Psoas muscle (tissue), 7 donors: ENCODE measurements at regions not wholly inside any gene's neighbourhood (a gene's known extent, or its start where the extent isn't known, plus 50 kb on each side); places are given as distances from the start of the nearest gene placed in this dataset.

ENCODE experiments used
- ATAC-seq, 4 donors: fragments of 200-7000 bp; cut with Tn5 transposase; one replicate each; pipeline ENCODE4 v1.9.1; 2020; ENCODE audit warnings: moderate library complexity in 3 of 4, mild to moderate bottlenecking in 2 of 4
- DNase-seq, 2 donors: peaks; one replicate each; pipeline ENCODE4 v3.0.0-alpha.2; 2020
- H3K27ac ChIP-seq: fragments of 200-600 bp; one replicate; pipeline ENCODE4 v1.8.0; 2022
- H3K27me3 ChIP-seq, 3 donors: fragments of 200-600 bp in 1 of 3; one replicate each; pipeline versions ENCODE4 v1.6.1 to v1.8.0; 2013 to 2022; ENCODE audit warnings: low read length in 2 of 3, mild to moderate bottlenecking in 2 of 3, moderate library complexity in 1 of 3; ENCODE audit not compliant: insufficient read depth in 3 of 3
- H3K36me3 ChIP-seq, 2 donors: fragments of 200-600 bp in 1 of 2; one replicate each; pipeline versions ENCODE4 v1.6.1 to v1.8.0; 2013 to 2022; ENCODE audit warnings: low read depth in 1 of 2, mild to moderate bottlenecking in 1 of 2, moderate library complexity in 1 of 2; ENCODE audit not compliant: insufficient read depth in 1 of 2
- H3K4me1 ChIP-seq: fragments of 200-600 bp; one replicate; pipeline ENCODE4 v1.8.0; 2022
- H3K4me3 ChIP-seq: fragments of 200-600 bp; one replicate; pipeline ENCODE4 v1.8.0; 2022; ENCODE audit warnings: mild to moderate bottlenecking
- H3K9me3 ChIP-seq: fragments of 200-600 bp; one replicate; pipeline ENCODE4 v1.8.0; 2022
- CTCF ChIP-seq: fragments of 200-600 bp; IDR thresholded peaks from one replicate; pipeline ENCODE4 v1.8.0; 2022; ENCODE audit warnings: antibody characterized with exemption
- WGBS, 3 donors: extraction: QIAGEN DNeasy Blood & Tissue Kit; methylation state at CpG; one replicate each; pipeline versions ENCODE4 v1.1.6 to v1.1.7; 2013; 5-methylcytosine and 5-hydroxymethylcytosine counted together
- intact Hi-C, 2 donors: fragments of 100-400 bp; cut with DNase I; formaldehyde crosslinking; loops; one replicate each; pipeline versions ENCODE4 v1.11.0 to v1.14.2; 2022
- donor health status: healthy with polysubstance abuse.
- donor health status: DM: no; HTN: no; CAD: no; lungs with moderate emphysema.
- donor health status: Bipolar disorder and iron deficiency.
- donor health status: healthy.
- donor health status: DM: yes; HTN: yes; CAD: no.
- donor health status: DM: no; HTN: no; CAD: no.
- donor health status: DM: yes; HTN: yes; CAD: no.

DNA sequence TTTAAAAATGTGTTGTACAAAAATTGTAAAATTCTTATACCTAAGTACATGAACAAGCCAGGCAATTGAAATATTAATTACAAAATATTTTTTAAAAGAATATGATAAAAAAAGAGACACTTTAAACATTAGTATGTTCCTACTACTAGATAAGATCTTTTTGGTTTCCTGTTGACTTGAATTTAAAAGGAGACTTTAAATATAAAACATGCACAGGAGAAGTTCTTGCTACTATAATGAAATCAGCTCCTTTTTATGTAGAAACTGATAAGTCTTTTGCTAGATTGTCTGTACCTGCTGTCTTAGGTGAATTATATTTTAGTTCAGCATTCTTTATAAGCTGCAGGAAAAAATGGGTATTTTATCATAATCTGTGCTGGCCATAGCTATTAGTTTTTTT, 140.2 kb downstream of the TNFSF13B start:
- Histone ChIP-seq H3K4me1 (no peaks in the 10 kb centered on the region), H3K27ac (no peak overlapping the region), H3K27me3 (no peaks in the 10 kb centered on the region), H3K4me3 (no peak overlapping the region), H3K36me3 (no peaks in the 10 kb centered on the region), H3K9me3 (no peaks in the 10 kb centered on the region)
- intact Hi-C loops: no loop called here
- ATAC-seq: no peak
- TF ChIP-seq CTCF: no peak
- no peak for DNase-seq

- DNase-seq (no peak), ATAC-seq (no peak)
- no peak overlapping the region for H3K4me3 ChIP-seq
- 70 to 85% (median 74%) methylated on average over 6 of the region's 6 CpGs for WGBS, 3 donors
- H3K27ac ChIP-seq: no peak overlapping the region
- H3K27me3 ChIP-seq: no peaks in the 10 kb centered on the region
- H3K9me3 ChIP-seq: no peaks in the 10 kb centered on the region
- intact Hi-C loops: no loop called here
- no peaks in the 10 kb centered on the region for H3K4me1 ChIP-seq
- H3K36me3 ChIP-seq: no peaks in the 10 kb centered on the region
- no peak for TF ChIP-seq CTCF
Measured at GRCh38 chr13:108419768-108420167, 150.2 kb downstream of the TNFSF13B start.

DNA sequence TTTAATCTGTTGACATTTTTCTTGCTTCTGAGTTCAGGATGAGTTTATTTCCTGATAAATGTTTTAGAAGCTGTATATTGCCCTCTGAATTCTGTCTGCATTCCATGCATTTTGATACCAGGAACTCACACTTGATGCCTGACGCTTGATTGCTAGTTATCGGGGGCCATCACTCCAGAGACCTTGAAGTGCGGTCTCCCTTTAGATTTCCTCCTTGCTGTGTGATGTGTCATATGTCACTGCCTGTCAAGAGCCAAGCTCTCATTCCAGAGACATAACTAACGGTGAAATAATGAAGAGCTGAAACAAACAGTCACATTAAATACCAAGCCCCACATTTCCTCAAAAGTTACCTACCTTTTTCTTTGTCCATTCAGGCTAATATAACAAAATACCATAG, 155.5 kb downstream of the TNFSF13B start:
- no peak for ATAC-seq
- Histone ChIP-seq H3K27me3 (no peaks in the 10 kb centered on the region), H3K4me3 (no peak overlapping the region), H3K9me3 (no peaks in the 10 kb centered on the region), H3K4me1 (no peaks in the 10 kb centered on the region), H3K36me3 (no peaks in the 10 kb centered on the region), H3K27ac (no peak overlapping the region)
- intact Hi-C loops: no loop called here
- no peak for TF ChIP-seq CTCF
- WGBS, 3 donors: 21 to 34% (median 26%) methylated on average over 4 of the region's 4 CpGs
- no peak for DNase-seq

- intact Hi-C loops: no loop called here
- Histone ChIP-seq H3K9me3 (no peaks in the 10 kb centered on the region), H3K4me1 (no peaks in the 10 kb centered on the region), H3K36me3 (no peaks in the 10 kb centered on the region), H3K4me3 (no peak overlapping the region), H3K27ac (no peak overlapping the region), H3K27me3 (no peaks in the 10 kb centered on the region)
- no peak for DNase-seq
- no peak for TF ChIP-seq CTCF
- no peak for ATAC-seq
- 88 to 95% (median 91%) methylated on average over 1 of the region's 1 CpG for WGBS, 3 donors
Measured at GRCh38 chr13:108426893-108427292, 157.4 kb downstream of the TNFSF13B start.

DNA sequence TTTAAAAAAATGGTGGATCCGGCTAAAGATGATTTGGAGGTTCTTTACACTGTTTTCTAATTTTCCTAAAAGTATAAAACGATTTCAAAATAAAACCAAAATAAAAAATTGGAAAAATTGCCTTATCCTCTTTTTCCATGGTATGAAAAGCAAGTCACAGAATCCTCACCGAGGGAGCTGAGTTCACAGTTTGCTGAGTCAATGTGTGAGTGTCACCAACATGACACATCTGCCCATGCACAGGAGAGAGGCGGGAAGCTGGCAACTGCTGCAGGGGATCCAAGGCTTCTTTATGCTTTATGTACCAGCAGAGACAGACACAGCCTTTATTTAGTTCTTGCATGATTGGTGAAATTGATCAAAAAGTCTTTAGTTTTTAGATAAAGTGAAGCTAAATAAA, 157.8 kb downstream of the TNFSF13B start:
- ATAC-seq: no peak
- intact Hi-C loops: no loop called here
- 67 to 73% (median 68%) methylated on average over 4 of the region's 4 CpGs for WGBS, 3 donors
- Histone ChIP-seq H3K27ac (no peak overlapping the region), H3K4me1 (no peaks in the 10 kb centered on the region), H3K4me3 (no peak overlapping the region), H3K36me3 (no peaks in the 10 kb centered on the region), H3K27me3 (no peaks in the 10 kb centered on the region), H3K9me3 (no peaks in the 10 kb centered on the region)
- no peak for DNase-seq
- no peak for TF ChIP-seq CTCF
